IMR-90 (cell line): ENCODE measurements at regions not wholly inside any gene's neighbourhood (a gene's known extent, or its start where the extent isn't known, plus 50 kb on each side); places are given as distances from the start of the nearest gene placed in this dataset.

Experiments used
- ATAC-seq: fragments of 200-7000 bp; cut with Tn5 transposase; 2 replicates; pipeline ENCODE4 v1.9.1; 2020; ENCODE audit warnings: low read depth, mild to moderate bottlenecking, moderate library complexity
- BruUV-seq: library from RNA; stranded (reverse); fragments of 400-500 nt; replicated peaks from 2 replicates; lab custom pipeline; 2021; lab: Mats Ljungman, UMichigan
- CTCF ChIA-PET: fragments of 300-600 bp; formaldehyde crosslinking; extraction: SDS; loops from one replicate; lab custom pipeline; 2021; ENCODE audit warnings: antibody characterized with exemption; lab: Yijun Ruan, JAX
- POLR2A ChIA-PET: fragments of 300-600 bp; sonication (Branson Sonifier 250); formaldehyde crosslinking; loops from one replicate; lab custom pipeline; 2022; ENCODE audit warnings: antibody characterized with exemption; ENCODE audit not compliant: unreplicated experiment; lab: Charles Lee
- DNase-seq: peaks from one replicate; pipeline ENCODE4 v3.0.0; 2013
- H2AFZ ChIP-seq: replicated peaks from 2 replicates; pipeline ENCODE3; 2013; ENCODE audit warnings: low read length, mild to moderate bottlenecking; ENCODE audit not compliant: poor library complexity
- H2AK5ac ChIP-seq: 2 replicates; pipeline ENCODE4 v1.6.1; 2013; ENCODE audit warnings: low read depth, low read length, inconsistent platforms
- H2AK9ac ChIP-seq: replicated peaks from 2 replicates; pipeline ENCODE3; 2013; ENCODE audit warnings: mild to moderate bottlenecking, low read depth, low read length, moderate library complexity; ENCODE audit not compliant: poor library complexity
- H2BK120ac ChIP-seq: 2 replicates; pipeline ENCODE4 v1.6.1; 2013; ENCODE audit warnings: low read depth, low read length, inconsistent platforms
- H2BK15ac ChIP-seq: 3 replicates; pipeline ENCODE4 v1.6.1; 2013; ENCODE audit warnings: low read depth, low read length, inconsistent platforms
- H2BK20ac ChIP-seq: 2 replicates; pipeline ENCODE4 v1.6.1; 2013; ENCODE audit warnings: low read depth, mild to moderate bottlenecking, inconsistent platforms, low read length, moderate library complexity
- H2BK5ac ChIP-seq: 2 replicates; pipeline ENCODE4 v1.6.1; 2013; ENCODE audit warnings: mild to moderate bottlenecking, low read depth, low read length, inconsistent platforms; ENCODE audit not compliant: poor library complexity, severe bottlenecking
- H3K14ac ChIP-seq: replicated peaks from 2 replicates; pipeline ENCODE4 v1.6.1; 2013; ENCODE audit warnings: low read depth, low read length, inconsistent platforms
- H3K18ac ChIP-seq: 2 replicates; pipeline ENCODE4 v1.6.1; 2013; ENCODE audit warnings: low read depth, low read length, control low read depth
- H3K23ac ChIP-seq: 2 replicates; pipeline ENCODE4 v1.6.1; 2013; ENCODE audit warnings: low read depth, low read length, inconsistent platforms
- H3K27ac ChIP-seq: 2 replicates; pipeline ENCODE4 v1.5.1; 2013; ENCODE audit warnings: mild to moderate bottlenecking, control low read depth, low read length; ENCODE audit not compliant: insufficient read depth
- H3K27me3 ChIP-seq: 2 replicates; pipeline ENCODE4 v1.6.1; 2013; ENCODE audit warnings: low read length; ENCODE audit not compliant: control insufficient read depth, insufficient read depth
- H3K36me3 ChIP-seq: 2 replicates; pipeline ENCODE4 v1.6.1; 2013; ENCODE audit warnings: low read length, mixed read lengths; ENCODE audit not compliant: control insufficient read depth, insufficient read depth
- H3K4ac ChIP-seq: 2 replicates; pipeline ENCODE4 v1.6.1; 2013; ENCODE audit warnings: low read depth, low read length, inconsistent platforms
- H3K4me1 ChIP-seq: 2 replicates; pipeline ENCODE4 v1.6.1; 2013; ENCODE audit warnings: low read length, mixed read lengths; ENCODE audit not compliant: control insufficient read depth, insufficient read depth
- H3K4me2 ChIP-seq: 2 replicates; pipeline ENCODE4 v1.6.1; 2013; ENCODE audit warnings: low read depth, mild to moderate bottlenecking, control low read depth, low read length, moderate library complexity
- H3K4me3 ChIP-seq: 2 replicates; pipeline ENCODE4 v1.5.1; 2013; ENCODE audit warnings: low read depth, mild to moderate bottlenecking, control low read depth, low read length, moderate library complexity; ENCODE audit not compliant: insufficient read depth
- H3K56ac ChIP-seq: 2 replicates; pipeline ENCODE4 v1.6.1; 2013; ENCODE audit warnings: low read length, inconsistent platforms; ENCODE audit not compliant: insufficient read depth; ENCODE audit errors: extremely low read depth
- H3K79me1 ChIP-seq, 2 experiments: 2 replicates each; pipeline ENCODE4 v1.6.1; 2013; ENCODE audit warnings: low read length in 2 of 2, inconsistent platforms in 1 of 2, low read depth in 1 of 2
- H3K9ac ChIP-seq: 2 replicates; pipeline ENCODE4 v1.6.1; 2013; ENCODE audit warnings: low read depth, low read length, control low read depth
- H3K9me1 ChIP-seq: 2 replicates; pipeline ENCODE4 v1.6.1; 2013; ENCODE audit warnings: low read length, inconsistent platforms; ENCODE audit not compliant: insufficient read depth
- H3K9me3 ChIP-seq: 2 replicates; pipeline ENCODE4 v1.6.1; 2013; ENCODE audit warnings: low read length; ENCODE audit not compliant: control insufficient read depth, insufficient read depth
- H4K20me1 ChIP-seq: 2 replicates; pipeline ENCODE4 v1.6.1; 2013; ENCODE audit warnings: low read length, inconsistent platforms; ENCODE audit not compliant: insufficient read depth
- H4K5ac ChIP-seq: 2 replicates; pipeline ENCODE4 v1.6.1; 2013; ENCODE audit warnings: mild to moderate bottlenecking, low read depth, low read length, control low read depth
- H4K8ac ChIP-seq, 2 experiments: 2 replicates each; pipeline ENCODE4 v1.6.1; 2013; ENCODE audit warnings: low read depth in 2 of 2, low read length in 2 of 2, control low read depth in 1 of 2, inconsistent platforms in 1 of 2
- H4K91ac ChIP-seq: 2 replicates; pipeline ENCODE4 v1.6.1; 2013; ENCODE audit warnings: low read depth, low read length, inconsistent platforms; ENCODE audit not compliant: insufficient read depth
- CEBPB ChIP-seq: IDR thresholded peaks from 2 replicates; pipeline ENCODE4 v1.6.1; 2012; ENCODE audit warnings: low read depth, low read length, improper control_type of control experiment
- WGBS, 2 experiments: methylation state at CpG; one replicate each; pipeline versions ENCODE4 v1.1.5 to v1.1.7; 2013; ENCODE audit warnings: missing lambda C conversion rate in 2 of 2; ENCODE audit not compliant: insufficient read length in 1 of 2; ENCODE audit errors: extremely low coverage in 2 of 2; 5-methylcytosine and 5-hydroxymethylcytosine counted together
- dilution Hi-C: fragments of 300-500 bp; cut with HindIII; formaldehyde crosslinking; loops from one replicate; pipeline ENCODE4 v1.14.3; 2018; ENCODE audit warnings: low sequenced_read_pairs; ENCODE audit not compliant: unreplicated experiment
- in situ Hi-C: fragments of 300-500 bp; cut with MboI; formaldehyde crosslinking; loops from 3 replicates; pipeline ENCODE4 v1.14.3; 2019; ENCODE audit warnings: low sequenced_read_pairs, inconsistent platforms, mixed read lengths
- intact Hi-C: fragments of 100-400 bp; cut with micrococcal nuclease; formaldehyde crosslinking; loops from 2 replicates; pipeline ENCODE4 v1.10.0; 2022

DNA sequence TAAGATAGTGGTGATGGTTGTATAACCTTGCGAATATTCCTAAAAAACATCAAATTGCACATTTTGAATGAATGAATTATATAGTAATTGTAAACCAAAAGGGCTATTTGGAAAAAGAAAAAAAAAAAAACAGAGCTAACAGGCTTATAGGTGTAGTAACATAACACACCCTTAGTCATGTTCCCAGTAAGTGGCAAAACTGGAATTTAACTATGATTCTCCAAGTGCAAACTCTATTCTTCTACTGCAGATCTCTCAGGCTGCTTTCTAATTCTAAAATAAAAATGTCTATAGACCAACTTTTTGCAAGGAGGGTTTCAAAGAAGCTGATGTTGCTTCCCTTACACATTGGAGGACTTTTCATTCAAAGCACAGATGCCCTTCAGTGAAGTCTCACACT is 293.2 kb upstream of the MON1B start:
- Histone ChIP-seq H2AFZ (no peak overlapping the region), H2BK15ac (no peak overlapping the region), H3K4me2 (no peak overlapping the region), H3K14ac (no peak overlapping the region), H3K36me3 (no peaks in the 10 kb centered on the region), H3K27me3 (no peaks in the 10 kb centered on the region), H3K9ac (no peak overlapping the region), H2BK120ac (no peak overlapping the region), H3K27ac (no peak overlapping the region), H3K4me1 (no peaks in the 10 kb centered on the region), H4K20me1 (no peaks in the 10 kb centered on the region), H3K23ac (no peak overlapping the region), H2AK9ac (no peak overlapping the region), H2BK20ac (no peak overlapping the region), H3K4me3 (no peak overlapping the region), H2BK5ac (no peak overlapping the region), H4K5ac (no peak overlapping the region), H3K9me1 (no peaks in the 10 kb centered on the region), H2AK5ac (no peak overlapping the region), H3K79me1 (no peaks in the 10 kb centered on the region), H3K4ac (no peak overlapping the region), H3K56ac (no peak overlapping the region), H4K8ac (no peak overlapping the region), H4K91ac (no peak overlapping the region), H3K18ac (no peak overlapping the region), H3K9me3 (no peaks in the 10 kb centered on the region)
- no peak for TF ChIP-seq CEBPB
- in situ Hi-C loops (no loop called here), intact Hi-C loops (loop anchor here (5.0 kb wide), 1 partner anchor 229 kb away; no protein-coding TSS in a partner anchor), dilution Hi-C loops (no loop called here)
- BruUV-seq: no TSS peak
- ChIA-PET CTCF (interaction anchor here (0.6 kb wide), 1 partner anchor 69 kb away, joined by 3 read pairs; no protein-coding TSS in a partner anchor), POLR2A (no interaction called here)
- WGBS, 2 experiments: no CpG with 5 or more reads among the region's 1 CpG
- no peak for DNase-seq
- no peak for ATAC-seq
